ENCODE measurements at regions not wholly inside any gene's neighbourhood (a gene's known extent, or its start where the extent isn't known, plus 50 kb on each side); places are given as distances from the start of the nearest gene placed in this dataset.

DNA sequence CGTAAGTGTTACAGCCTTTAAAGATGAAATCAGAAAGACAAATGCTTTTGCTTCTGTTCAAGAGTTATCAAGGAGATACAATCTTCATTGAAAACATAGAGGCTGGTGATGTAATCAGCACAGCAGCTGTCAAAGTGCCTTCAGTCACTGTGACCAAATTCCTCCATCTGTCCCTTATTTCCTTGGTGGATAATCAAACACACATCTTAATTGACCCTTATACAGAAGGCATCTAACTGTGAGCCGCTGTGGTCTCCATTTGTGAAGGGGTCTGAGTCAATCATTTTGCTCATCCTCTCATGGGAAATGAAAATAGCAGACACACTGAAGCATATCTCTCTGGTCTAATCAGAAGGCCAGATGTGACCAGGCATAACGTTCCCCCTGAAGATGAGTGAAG lies 130.1 kb upstream of the TLR4 start:
- TF ChIP-seq, protein P1, sequence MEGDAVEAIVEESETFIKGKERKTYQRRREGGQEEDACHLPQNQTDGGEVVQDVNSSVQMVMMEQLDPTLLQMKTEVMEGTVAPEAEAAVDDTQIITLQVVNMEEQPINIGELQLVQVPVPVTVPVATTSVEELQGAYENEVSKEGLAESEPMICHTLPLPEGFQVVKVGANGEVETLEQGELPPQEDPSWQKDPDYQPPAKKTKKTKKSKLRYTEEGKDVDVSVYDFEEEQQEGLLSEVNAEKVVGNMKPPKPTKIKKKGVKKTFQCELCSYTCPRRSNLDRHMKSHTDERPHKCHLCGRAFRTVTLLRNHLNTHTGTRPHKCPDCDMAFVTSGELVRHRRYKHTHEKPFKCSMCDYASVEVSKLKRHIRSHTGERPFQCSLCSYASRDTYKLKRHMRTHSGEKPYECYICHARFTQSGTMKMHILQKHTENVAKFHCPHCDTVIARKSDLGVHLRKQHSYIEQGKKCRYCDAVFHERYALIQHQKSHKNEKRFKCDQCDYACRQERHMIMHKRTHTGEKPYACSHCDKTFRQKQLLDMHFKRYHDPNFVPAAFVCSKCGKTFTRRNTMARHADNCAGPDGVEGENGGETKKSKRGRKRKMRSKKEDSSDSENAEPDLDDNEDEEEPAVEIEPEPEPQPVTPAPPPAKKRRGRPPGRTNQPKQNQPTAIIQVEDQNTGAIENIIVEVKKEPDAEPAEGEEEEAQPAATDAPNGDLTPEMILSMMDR (conservative IDR thresholded peaks at IDR 0.05; ENCODE audit: low read length), result no peak
- no peak for TF ChIP-seq EZH2phosphoT487 (IDR thresholded peaks at IDR 0.05; ENCODE audit: borderline replicate concordance, low read depth, low read length)
